GM19397 (cell line): ENCODE measurements at regions not wholly inside any gene's neighbourhood (a gene's known extent, or its start where the extent isn't known, plus 50 kb on each side); places are given as distances from the start of the nearest gene placed in this dataset.

ENCODE experiments used
- ATAC-seq: cut with Tn5 transposase; IDR thresholded peaks from one replicate; pipeline ENCODE4 v1.9.1; 2021; ENCODE audit warnings: mild to moderate bottlenecking, moderate library complexity; ENCODE audit not compliant: unreplicated experiment

DNA sequence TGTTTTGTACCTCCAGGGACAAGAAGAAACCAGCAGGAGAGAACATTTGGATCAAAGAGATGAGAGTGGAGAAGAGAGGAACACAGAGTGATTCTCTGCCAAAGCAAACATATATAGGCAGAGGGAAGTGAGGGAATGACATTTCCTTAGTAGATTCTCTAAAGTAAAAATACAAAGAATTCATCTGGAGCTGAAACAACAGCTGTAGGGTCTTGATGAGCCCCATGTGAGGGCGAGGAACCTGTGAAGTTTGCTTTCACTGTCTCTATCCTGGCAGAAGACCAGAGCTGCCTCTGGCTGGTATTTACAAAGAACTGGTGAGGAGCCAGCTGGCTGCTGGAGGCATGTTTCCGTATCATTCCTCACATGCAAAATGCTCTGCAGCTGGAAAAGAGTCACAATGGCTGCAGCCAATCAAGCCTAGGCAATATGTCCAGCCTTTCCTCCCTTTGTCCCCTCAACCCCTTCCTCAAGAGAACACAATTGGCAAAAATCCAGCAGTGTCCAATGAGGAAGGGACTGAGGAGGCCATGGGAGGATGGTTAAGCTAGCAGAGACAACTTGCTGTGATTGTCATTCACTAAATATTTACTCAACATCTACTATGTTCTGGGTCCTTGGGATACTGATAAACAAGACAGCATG is 122.5 kb downstream of the PHLDA1 start:
- ATAC-seq, result no peak

DNA sequence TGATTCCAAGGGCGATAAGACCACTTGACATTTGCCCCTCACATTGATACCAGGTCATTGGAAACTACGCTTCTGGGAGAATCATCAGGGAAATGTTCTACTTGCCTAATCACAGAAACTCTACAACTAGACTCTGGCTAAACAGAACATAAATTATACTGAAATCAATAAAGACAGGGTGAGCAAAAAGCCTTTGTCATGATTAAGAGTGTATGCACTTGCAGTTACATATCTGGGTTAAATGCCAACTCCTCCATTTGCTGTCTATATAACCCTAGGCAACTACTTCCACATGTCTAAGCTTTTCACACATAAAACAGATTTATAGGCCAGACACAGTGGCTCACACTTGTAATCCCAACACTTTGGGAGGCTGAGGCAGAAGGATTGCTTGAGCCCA is 125.7 kb downstream of the PHLDA1 start:
- ATAC-seq, result no peak

DNA sequence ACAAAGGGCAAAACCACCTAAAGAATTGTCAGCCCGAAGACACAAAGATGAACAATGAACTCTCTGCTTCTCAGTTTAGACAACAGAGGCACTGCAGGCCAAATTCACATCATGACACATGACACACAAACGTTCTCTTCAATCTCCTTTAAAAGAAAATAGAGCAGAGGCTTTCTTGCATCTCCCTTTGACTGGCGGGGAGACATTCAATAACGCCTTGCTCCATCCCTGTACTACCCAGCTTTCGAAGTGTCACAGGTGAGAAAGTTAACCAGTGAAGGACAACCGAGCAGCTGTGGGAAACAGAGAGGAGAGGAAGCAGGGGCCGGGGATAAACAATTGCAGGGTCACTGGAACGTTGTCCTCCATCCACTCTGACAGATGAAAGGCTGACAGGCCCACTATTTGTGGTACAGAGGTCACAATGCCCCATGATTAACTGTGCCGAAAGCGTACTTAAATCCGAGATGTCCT is 130.8 kb downstream of the PHLDA1 start:
- ATAC-seq, result no peak

DNA sequence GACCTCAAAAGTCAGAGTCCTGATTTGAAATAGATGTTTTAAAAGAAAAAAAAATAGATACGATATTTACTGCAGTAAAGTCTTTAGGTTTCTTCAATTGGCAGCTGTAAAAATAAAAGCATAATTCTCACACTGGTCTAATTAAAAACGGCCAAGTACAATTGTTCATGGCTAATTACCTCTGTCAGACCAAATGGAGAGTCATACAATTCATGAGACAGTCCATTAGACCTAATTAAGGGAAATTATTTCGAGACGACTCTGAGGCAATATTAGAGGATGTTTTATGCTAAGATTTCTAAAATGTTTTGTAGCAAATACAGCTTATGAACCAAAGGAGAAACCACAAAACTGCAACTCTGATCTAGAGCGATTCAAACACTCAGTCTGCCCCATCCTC is 131.3 kb downstream of the PHLDA1 start:
- no peak for ATAC-seq

DNA sequence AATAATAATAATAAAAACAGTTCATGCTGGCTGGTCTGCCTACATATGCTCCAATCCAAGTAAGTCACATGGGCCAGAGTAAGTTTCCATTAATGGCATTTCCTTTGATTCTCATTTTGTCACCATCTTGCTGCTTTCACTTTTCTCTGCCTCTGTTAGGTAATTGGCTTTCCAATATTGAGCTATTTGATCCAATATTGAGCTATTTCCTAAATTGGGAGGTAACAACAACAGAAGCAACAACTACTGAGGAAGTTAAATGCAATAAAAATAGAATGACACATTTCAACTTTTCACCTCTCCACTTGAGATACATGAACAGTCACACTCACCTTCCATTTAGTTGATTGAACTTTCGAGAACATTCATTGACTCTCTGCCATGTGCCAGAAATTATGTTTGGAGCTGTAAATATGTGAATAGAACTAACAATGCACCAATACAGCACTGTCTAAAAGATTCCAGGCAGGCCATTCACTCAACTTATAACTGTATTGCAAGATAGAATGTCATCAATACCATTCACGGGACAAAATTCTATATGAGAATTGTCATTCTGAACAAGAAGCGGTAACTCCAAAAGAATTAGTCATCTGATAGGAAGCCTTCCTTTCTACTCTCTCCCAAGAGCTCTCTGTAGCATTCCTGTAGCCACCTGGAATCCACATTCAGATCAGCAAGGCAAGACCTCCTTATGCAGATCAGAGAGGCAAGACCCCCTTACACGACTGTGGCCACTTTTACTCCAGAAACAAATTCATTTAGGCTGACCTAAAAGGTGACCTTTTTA is 136.4 kb downstream of the PHLDA1 start:
- no peak for ATAC-seq

DNA sequence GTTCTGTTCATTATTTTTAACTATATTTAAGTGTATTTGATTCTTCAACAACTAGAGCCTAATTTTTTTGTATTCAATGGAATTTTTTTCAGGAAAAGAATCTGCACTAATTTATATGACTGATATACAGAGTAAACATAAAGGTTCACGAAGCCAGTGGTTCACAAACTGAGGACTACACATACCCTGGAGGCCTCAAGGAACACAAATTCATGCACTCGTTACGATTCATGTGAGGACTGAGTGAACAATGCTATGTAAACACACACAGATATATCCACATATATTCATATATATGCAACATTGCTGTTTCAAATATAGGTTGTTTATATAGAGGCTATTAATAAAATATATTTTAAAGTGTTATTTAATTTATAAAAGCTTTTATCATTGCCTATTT is 137.8 kb downstream of the PHLDA1 start:
- ATAC-seq, result no peak

DNA sequence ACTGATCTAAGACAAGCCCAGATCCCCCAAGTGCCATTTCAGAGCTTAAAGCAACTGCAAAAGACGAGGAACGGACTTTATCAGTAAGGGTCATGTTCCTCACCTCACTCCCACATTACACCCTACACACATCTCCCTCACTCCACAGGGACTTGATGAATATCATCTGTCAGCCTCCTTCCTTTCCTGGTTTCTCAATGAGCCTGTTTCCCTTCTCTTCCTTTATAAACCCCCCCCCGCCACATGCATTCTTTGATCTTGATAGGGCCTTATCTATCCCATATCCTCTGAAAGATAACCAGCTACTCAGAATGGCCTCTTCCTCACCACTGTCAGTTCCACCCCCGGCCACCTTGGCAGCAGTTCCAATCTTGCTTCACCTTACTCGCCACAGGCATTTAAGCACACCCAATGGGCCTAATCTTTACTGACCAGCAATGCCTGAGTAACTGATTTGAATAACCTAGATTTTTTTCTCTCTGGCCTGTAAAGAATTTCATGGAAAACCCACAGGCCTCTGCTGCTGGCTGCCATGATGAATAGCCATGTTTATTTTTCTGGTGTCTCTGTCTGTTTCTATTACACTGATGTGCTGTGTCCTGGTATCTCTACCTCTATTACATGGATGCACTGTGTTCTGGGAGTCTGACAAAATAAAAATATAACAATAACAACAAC is 138.7 kb downstream of the PHLDA1 start:
- no peak for ATAC-seq

DNA sequence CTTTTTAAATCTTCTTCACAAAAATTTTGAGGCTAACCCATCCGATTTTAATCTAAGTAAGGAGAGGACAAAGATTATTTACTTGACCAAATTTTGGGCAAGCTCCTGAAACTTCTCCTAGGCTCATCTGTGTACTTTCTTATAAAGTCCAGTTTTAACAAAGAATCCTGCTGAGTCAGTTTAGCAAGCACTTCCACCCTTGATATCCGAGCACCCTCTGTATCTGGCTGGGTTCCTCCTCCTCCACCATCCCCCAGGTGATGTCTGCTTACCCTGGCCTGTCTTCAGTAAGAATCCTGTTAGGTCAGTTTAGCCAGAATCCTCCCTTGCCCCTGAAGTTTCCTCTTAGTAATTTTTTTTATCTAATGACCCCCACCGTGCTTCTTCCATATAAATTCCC is 140.5 kb downstream of the PHLDA1 start:
- no peak for ATAC-seq

DNA sequence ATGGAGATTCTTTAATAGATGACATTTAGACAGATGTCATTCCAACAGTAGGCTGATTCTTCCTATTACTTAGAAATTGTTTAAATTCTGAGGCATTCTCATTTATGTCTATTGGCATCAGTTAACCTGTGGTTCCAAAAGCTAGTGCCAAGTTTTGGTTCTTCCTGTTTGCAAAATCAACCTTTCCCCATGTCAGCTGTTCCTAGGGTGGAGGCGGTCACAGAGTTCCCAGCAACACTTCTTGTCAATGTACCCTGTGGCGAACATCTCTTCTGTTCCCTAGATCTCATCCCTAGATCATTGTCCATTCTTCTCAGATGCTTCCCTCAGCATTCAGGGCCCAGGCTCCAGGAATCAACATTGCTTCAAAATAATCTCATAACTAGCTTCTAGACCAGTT is 140.9 kb downstream of the PHLDA1 start:
- no peak for ATAC-seq

DNA sequence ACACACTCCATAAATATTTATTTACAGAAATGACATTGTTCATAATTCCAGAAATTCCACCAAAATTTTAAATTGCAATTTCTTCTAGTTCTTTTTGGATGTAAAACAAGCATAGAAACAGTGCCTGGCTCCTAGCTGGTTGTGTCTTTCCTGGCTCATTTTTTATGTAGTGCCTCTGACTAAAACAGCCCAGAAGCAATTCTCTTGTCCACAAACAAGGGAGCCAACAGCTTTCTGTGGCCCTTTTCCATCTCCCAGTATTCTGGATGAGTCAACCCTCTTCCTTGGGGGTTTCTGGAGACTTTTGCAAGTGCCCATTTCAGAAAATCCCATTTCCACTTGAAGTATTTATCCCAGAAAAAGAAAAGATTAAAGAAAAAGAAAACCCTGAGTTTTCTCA is 141.4 kb downstream of the PHLDA1 start:
- ATAC-seq, result no peak

DNA sequence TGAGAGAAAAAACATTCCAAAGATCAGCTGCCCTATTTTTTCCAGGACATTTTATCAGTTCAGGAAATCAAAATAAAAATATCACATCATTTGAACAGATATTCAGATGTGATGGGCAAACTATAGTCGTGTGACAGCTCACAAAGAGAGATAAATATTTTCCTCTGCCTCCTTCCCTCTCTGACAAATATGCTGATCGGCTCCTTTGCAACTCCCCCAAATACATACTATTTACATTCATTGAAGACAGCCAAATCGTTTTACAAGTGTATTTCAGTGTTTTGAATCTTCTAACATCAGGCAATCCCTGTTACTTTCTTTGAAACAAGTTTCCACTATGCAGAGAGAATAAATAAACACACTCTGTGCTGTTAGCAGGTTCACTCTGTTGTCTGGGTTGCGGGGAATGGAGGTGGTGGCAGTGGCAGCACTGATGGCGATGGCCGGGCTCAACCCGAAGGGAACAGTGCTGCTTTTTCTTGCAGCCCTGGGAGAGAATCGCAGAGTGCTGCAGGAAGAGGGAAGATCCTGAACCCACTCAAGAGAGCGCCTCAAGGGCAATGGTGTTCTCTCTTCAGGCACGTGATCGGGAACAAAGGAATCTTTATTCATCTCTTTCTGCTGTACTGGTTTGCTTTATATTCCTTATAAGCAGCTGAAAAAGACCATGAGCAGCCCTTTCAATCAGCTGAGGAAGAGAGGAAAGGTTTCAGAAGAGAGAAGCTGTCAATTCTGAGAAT is 142.5 kb downstream of the PHLDA1 start:
- ATAC-seq, result no peak

DNA sequence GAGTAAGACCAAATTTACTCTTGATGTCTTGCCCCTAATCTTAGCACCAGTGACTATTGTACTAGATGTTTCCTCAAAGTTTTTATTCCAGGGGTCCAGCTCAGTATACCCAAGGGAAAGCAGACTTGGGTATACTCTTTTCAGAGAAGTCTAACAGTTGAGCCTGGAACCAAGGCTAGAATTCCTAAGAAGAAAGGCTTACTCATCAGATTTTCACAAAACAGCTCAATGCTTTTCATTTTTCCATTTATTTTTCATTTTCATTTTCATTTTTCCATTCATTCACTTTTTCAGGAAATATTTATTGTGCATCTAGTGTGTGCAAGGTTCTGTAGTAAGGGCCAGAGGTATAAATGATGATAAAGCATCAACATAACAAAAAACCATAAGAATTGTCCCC is 143.2 kb downstream of the PHLDA1 start:
- no peak for ATAC-seq

DNA sequence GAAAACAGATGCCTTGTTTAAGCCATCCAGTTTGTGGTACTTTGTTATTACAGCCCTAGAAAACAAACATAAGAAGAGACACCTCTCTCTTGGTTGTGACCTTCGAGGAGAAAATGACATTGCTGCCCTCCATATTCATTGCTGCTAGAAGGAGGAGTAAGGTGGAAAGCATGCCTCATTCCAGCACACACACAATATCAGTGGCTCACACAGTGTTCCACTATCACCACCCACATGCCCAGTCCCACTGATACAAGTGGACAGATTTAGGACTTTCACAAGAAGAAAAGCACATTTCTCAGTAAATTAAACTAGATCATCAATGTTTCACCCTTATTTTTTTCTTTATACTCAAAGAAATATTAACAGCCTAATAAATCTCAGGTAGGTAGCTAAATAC is 143.6 kb downstream of the PHLDA1 start:
- ATAC-seq, result no peak

DNA sequence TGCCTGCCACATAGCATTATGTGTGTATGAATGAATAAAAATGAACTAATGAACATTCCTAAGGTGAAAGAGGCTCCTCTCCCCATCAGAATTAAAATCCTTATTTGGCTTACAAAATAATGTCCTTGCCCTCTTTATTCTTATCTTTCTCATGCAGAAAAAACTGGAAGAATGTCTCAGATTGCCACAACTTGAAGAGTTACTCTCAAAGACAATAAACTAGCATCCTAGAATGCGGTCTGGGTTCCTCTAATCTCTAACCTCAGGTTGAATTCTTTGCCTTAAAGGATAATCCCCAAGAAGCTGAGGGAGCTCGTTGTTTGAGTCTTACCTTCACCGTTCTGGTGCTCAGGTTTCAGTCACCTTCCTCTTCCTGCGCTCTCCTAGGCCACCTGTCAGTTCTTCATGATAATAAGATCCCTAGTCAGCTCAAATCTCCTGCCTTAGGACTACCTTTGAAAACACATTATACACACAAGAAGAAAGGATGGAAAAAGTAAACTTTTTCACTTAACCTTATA is 147.1 kb downstream of the PHLDA1 start:
- ATAC-seq, result no peak

DNA sequence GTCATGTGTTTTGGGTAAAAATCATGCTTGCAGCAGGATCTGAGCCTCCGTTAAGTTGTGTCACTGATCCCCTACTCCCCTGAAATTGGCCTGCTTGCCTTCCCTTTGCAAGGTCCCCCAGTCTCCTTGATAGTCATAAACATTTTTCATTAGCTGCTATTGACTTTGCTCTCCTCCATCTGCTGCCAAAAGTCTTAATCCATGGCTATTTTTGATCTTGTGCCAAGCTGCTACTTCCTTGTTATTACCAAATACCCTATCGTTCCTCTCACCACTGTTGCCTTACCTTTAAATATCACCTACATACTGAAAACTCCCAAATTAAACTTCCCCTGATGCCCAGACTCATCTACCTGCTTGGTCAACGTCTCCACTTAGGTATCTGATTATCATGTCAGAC is 148.3 kb downstream of the PHLDA1 start:
- ATAC-seq, result no peak

DNA sequence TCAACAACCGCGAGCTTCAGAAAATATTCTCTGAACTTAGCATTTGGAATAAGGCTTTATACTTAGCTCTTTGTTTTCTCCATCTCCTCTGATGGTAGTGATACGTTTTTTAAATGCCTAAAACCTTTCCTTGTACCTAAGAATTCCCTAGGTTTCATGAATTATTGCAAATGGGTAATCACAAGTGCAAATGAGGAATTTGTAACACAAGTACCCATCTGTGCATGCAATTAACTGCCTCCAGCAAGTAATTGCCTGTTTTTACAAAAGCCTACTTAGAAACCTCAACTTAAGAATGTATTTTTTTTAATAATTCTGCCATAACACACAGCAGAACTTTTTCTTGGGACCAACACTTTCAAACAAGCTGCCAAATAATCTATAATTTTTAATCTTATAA is 149.2 kb downstream of the PHLDA1 start:
- ATAC-seq, result no peak

DNA sequence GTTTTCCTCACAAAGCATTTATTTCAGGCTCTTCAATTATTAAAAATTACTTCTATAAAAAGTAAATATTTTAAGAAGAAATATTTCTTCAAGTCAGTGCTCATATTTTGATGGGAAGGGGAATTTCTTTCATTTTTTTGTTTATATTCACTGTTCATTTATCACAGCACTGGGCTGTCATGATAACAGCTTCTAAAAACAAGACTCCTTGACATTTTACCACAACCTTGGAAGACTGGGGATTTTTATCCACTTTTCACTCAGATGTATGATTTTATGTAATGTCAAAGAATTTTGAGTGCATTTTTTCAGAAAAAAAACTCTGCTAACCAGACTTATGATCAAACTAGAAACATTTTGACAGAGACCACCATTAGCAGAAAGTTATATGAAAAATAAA is 149.7 kb downstream of the PHLDA1 start:
- no peak for ATAC-seq

DNA sequence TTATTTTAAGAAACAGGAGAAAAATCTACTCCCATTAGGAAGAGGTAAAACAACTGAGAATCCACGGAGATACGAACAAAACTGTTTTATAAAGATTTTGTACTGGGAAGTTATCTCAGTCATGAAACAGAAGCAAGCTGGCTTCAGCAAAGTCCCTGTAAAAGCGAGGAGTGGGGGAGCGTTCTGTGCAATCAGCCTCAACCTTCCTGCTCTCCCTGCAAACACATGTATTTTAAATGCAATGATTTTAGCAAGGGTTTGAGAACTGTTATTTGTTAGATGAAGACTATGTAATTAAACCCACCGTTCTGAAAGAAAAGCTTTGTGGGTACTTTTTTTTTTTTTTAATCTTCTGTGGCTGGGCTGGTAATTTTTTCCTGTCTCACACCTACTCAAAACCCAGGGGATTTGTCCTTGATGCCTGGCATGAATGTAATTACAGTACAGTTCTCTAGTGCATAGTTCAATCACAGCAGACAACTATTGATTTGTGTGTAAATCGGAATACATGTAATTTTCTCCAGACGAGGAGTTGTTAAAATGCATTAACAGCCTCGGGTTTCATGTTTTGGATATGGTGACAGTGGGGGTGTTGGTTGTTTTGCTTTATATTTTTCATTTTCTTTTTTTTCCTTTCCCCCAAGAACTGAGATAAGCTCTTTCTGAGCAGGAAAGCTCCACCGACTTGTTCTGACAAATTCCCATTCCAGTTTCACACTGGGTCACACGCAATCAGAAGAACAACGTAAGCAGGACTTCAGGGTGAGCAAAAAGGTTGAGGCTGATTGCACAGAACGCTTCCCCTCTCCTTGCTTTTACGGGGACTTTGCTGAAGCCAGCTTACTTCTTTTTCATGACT is 153.6 kb downstream of the PHLDA1 start:
- no peak for ATAC-seq

DNA sequence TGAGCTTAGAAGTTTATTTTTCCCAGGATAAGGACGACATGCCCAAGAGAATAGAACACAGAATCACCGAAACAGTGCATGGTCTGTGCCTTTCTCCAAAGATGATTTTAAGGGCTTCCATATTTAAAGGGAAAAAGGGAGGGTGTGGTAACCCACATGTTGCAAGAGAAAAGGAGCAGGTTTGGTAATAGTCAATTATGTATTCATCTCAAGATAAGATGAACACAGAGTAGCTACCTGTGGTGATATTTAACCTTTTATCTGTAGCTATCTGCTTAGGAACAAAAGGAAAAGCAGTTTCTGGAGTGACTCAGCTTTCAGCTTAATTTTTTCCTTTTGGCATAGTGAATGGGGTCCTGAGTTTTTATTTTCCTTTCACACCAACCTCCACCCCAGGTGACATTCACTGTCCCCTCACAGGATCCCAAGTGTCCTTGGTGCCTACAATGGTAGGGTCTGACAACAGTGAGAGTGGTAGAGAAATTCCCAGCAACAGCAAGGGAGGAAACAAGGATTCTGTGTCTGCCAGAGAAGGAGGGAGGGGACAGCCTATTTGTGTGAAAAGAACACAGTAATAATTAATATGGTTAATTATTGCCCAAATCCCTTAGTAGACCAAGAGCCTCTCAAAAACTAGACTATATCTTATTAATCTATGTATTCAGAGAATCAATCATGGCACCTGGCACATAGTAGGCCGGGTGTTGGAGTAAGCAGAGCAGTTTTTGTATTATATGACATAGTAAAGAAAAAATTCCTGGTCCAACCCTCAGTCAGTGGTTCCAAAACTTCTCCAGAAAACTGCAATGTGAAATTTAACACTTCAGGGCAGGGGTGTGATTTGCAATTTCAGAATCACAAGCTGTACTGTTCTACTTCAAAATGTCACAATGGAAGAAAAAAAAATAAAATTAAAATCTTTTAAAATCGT is 154.5 kb downstream of the PHLDA1 start:
- ATAC-seq, result no peak
